H1 (cell line): ENCODE measurements at regions not wholly inside any gene's neighbourhood (a gene's known extent, or its start where the extent isn't known, plus 50 kb on each side); places are given as distances from the start of the nearest gene placed in this dataset.

Experiments used
- CBX5 ChIP-seq: fragments of 300-800, 300-1000 bp; sonication (generic); IDR thresholded peaks from 2 replicates; pipeline ENCODE4 v1.7.1; 2016; ENCODE audit warnings: antibody characterized with exemption, low read length, low read depth
- E2F6 ChIP-seq: IDR thresholded peaks from 2 replicates; pipeline ENCODE4 v1.6.1; 2012; ENCODE audit warnings: inconsistent platforms
- NANOG ChIP-seq: IDR thresholded peaks from 2 replicates; pipeline ENCODE4 v1.6.1; 2011; ENCODE audit warnings: low read length, low read depth, mild to moderate bottlenecking, inconsistent platforms; ENCODE audit not compliant: insufficient read depth, poor library complexity, severe bottlenecking
- SP4 ChIP-seq: IDR thresholded peaks from 2 replicates; pipeline ENCODE4 v1.6.1; 2012; ENCODE audit warnings: low read length, inconsistent platforms

- no peak for TF ChIP-seq E2F6
- TF ChIP-seq SP4, result no peak
- no peak for TF ChIP-seq CBX5
- no peak for TF ChIP-seq NANOG
- TF ChIP-seq, all 59 proteins: peak for 0
Observed at GRCh38 chr6:48041894-48042293, 69.1 kb downstream of the PTCHD4 start (continued).
